CD4-positive, CD25-positive, alpha-beta regulatory T cell (primary cell): ENCODE measurements at regions not wholly inside any gene's neighbourhood (a gene's known extent, or its start where the extent isn't known, plus 50 kb on each side); places are given as distances from the start of the nearest gene placed in this dataset.

Source experiments
- ATAC-seq, 2 donors: fragments of 150-1000 bp; cut with Tn5 transposase; one replicate each; pipeline ENCODE4 v1.10.0; 2021; ENCODE audit warnings: low read depth in 2 of 2, moderate number of reproducible peaks in 2 of 2, moderate library complexity in 1 of 2
- DNase-seq, 3 donors: peaks; one replicate each; pipeline versions ENCODE4 v3.0.0 to v3.0.0-alpha.2; 2012 to 2022; ENCODE audit warnings: mixed read lengths in 1 of 3
- H3K27ac ChIP-seq: one replicate; pipeline ENCODE4 v1.7.0; 2013; ENCODE audit warnings: mild to moderate bottlenecking, low read length; ENCODE audit not compliant: insufficient read depth, poor library complexity, severe bottlenecking
- H3K27me3 ChIP-seq: one replicate; pipeline ENCODE4 v1.7.0; 2013; ENCODE audit warnings: low read length; ENCODE audit not compliant: control insufficient read depth, insufficient read depth
- H3K36me3 ChIP-seq: one replicate; pipeline ENCODE4 v1.7.0; 2013; ENCODE audit warnings: mild to moderate bottlenecking, low read length, moderate library complexity; ENCODE audit not compliant: control insufficient read depth, insufficient read depth
- H3K4me1 ChIP-seq: 2 replicates; pipeline ENCODE4 v1.7.0; 2013; ENCODE audit warnings: mild to moderate bottlenecking, low read length; ENCODE audit not compliant: insufficient read depth, control insufficient read depth, poor library complexity, severe bottlenecking
- H3K4me3 ChIP-seq: one replicate; pipeline ENCODE4 v1.7.0; 2013; ENCODE audit warnings: low read depth, mild to moderate bottlenecking, low read length, moderate library complexity
- H3K9me3 ChIP-seq, 2 experiments: 1 replicate in 1 of 2; 2 replicates in 1 of 2; pipeline ENCODE4 v1.7.0; 2013; ENCODE audit warnings: low read length in 2 of 2, mild to moderate bottlenecking in 1 of 2, moderate library complexity in 1 of 2; ENCODE audit not compliant: control insufficient read depth in 2 of 2
- H3K27ac Mint-ChIP-seq, 3 donors: one replicate each; pipeline ENCODE4 v1.8.0; 2020 to 2022; ENCODE audit warnings: mild to moderate bottlenecking in 3 of 3, mixed read lengths in 3 of 3, moderate library complexity in 2 of 3
- H3K27me3 Mint-ChIP-seq: one replicate; pipeline ENCODE4 v1.8.0; 2022; ENCODE audit warnings: mild to moderate bottlenecking, mixed read lengths
- H3K36me3 Mint-ChIP-seq: one replicate; pipeline ENCODE4 v1.8.0; 2020; ENCODE audit warnings: mixed read lengths
- H3K4me1 Mint-ChIP-seq, 4 donors: one replicate each; pipeline ENCODE4 v1.8.0; 2020 to 2022; ENCODE audit warnings: mixed read lengths in 4 of 4, mild to moderate bottlenecking in 1 of 4
- H3K4me3 Mint-ChIP-seq, 4 donors: one replicate each; pipeline ENCODE4 v1.8.0; 2020 to 2022; ENCODE audit warnings: mild to moderate bottlenecking in 4 of 4, mixed read lengths in 4 of 4, moderate library complexity in 3 of 4
- H3K9me3 Mint-ChIP-seq, 7 donors: one replicate each; pipeline ENCODE4 v1.8.0; 2020 to 2022; ENCODE audit warnings: mixed read lengths in 7 of 7, mild to moderate bottlenecking in 3 of 7, moderate library complexity in 2 of 7

GRCh38 chr9:1759009-1759408 lies 256.1 kb upstream of the SMARCA2 start:
- Histone ChIP-seq H3K9me3 (no peaks in the 10 kb centered on the region), H3K27me3 (no peaks in the 10 kb centered on the region), H3K27ac (no peak overlapping the region), H3K36me3 (no peaks in the 10 kb centered on the region), H3K4me3 (no peak overlapping the region), H3K4me1 (no peaks in the 10 kb centered on the region)
- Mint-ChIP-seq H3K27me3 (no peaks in the 10 kb centered on the region), H3K9me3 (peaks cover 0 to 7% (median 2%) of the 10 kb centered on the region in 7 donors), H3K4me3 (no peak overlapping the region), H3K27ac (peak overlapping the region in 1 of 3 donors; percentile 20), H3K4me1 (no peaks in the 10 kb centered on the region), H3K36me3 (no peaks in the 10 kb centered on the region)
- DNase-seq (peak in 1 of 3 donors; percentile 1), ATAC-seq (no peak)

GRCh38 chr9:1759771-1760300 lies 255.3 kb upstream of the SMARCA2 start:
- Mint-ChIP-seq H3K27ac (no peak overlapping the region), H3K27me3 (no peaks in the 10 kb centered on the region), H3K4me3 (no peak overlapping the region), H3K36me3 (no peaks in the 10 kb centered on the region), H3K9me3 (peaks cover 0 to 7% (median 2%) of the 10 kb centered on the region in 7 donors), H3K4me1 (no peaks in the 10 kb centered on the region)
- no peaks in the 10 kb centered on the region for H3K9me3 ChIP-seq
- no peak overlapping the region for H3K27ac ChIP-seq
- H3K4me3 ChIP-seq = no peak overlapping the region
- H3K27me3 ChIP-seq = no peaks in the 10 kb centered on the region
- DNase-seq (no peak), ATAC-seq (no peak)
- no peaks in the 10 kb centered on the region for H3K36me3 ChIP-seq
- no peaks in the 10 kb centered on the region for H3K4me1 ChIP-seq

GRCh38 chr9:1761807-1762206 lies 253.3 kb upstream of the SMARCA2 start:
- no peak overlapping the region for H3K27ac Mint-ChIP-seq
- no peaks in the 10 kb centered on the region for H3K27me3 Mint-ChIP-seq
- H3K27me3 ChIP-seq = no peaks in the 10 kb centered on the region

GRCh38 chr9:1766042-1766441 lies 249.1 kb upstream of the SMARCA2 start:
- no peaks in the 10 kb centered on the region for H3K27me3 Mint-ChIP-seq
- DNase-seq (no peak), ATAC-seq (no peak)
- no peaks in the 10 kb centered on the region for H3K9me3 ChIP-seq
- no peak overlapping the region for H3K27ac Mint-ChIP-seq
- H3K36me3 ChIP-seq = no peaks in the 10 kb centered on the region
- no peak overlapping the region for H3K4me3 Mint-ChIP-seq
- H3K27me3 ChIP-seq = peaks cover 5% of the 10 kb centered on the region
- no peak overlapping the region for H3K27ac ChIP-seq
- no peak overlapping the region for H3K4me3 ChIP-seq
- peaks cover 0 to 3% (median 1%) of the 10 kb centered on the region in 7 donors for H3K9me3 Mint-ChIP-seq
- H3K36me3 Mint-ChIP-seq = no peaks in the 10 kb centered on the region
- no peaks in the 10 kb centered on the region for H3K4me1 ChIP-seq
- no peaks in the 10 kb centered on the region for H3K4me1 Mint-ChIP-seq

More at GRCh38 chr9:1761807-1762206, 253.3 kb upstream of the SMARCA2 start:
- no peaks in the 10 kb centered on the region for H3K4me1 ChIP-seq
- H3K36me3 ChIP-seq = no peaks in the 10 kb centered on the region
- H3K4me3 Mint-ChIP-seq = no peak overlapping the region
- no peak for ATAC-seq
- no peaks in the 10 kb centered on the region for H3K36me3 Mint-ChIP-seq
- H3K27ac ChIP-seq = no peak overlapping the region
- H3K9me3 ChIP-seq = no peaks in the 10 kb centered on the region
- peaks cover 0 to 4% (median 0%) of the 10 kb centered on the region in 7 donors for H3K9me3 Mint-ChIP-seq
- no peaks in the 10 kb centered on the region for H3K4me1 Mint-ChIP-seq
- H3K4me3 ChIP-seq = no peak overlapping the region
- no peak for DNase-seq

GRCh38 chr9:1768561-1768960 lies 246.6 kb upstream of the SMARCA2 start:
- Histone ChIP-seq H3K4me1 (no peaks in the 10 kb centered on the region), H3K27ac (no peak overlapping the region), H3K4me3 (no peak overlapping the region), H3K36me3 (no peaks in the 10 kb centered on the region), H3K27me3 (peaks cover 5% of the 10 kb centered on the region), H3K9me3 (no peaks in the 10 kb centered on the region)
- no peaks in the 10 kb centered on the region for H3K27me3 Mint-ChIP-seq
- H3K36me3 Mint-ChIP-seq = no peaks in the 10 kb centered on the region
- H3K4me1 Mint-ChIP-seq = no peaks in the 10 kb centered on the region
- no peak overlapping the region for H3K27ac Mint-ChIP-seq
- DNase-seq (no peak), ATAC-seq (no peak)
- H3K4me3 Mint-ChIP-seq = no peak overlapping the region
- peaks cover 0 to 6% (median 3%) of the 10 kb centered on the region in 7 donors for H3K9me3 Mint-ChIP-seq

GRCh38 chr9:1771094-1771789 lies 243.9 kb upstream of the SMARCA2 start:
- no peak overlapping the region for H3K27ac Mint-ChIP-seq
- H3K9me3 Mint-ChIP-seq = peaks cover 0 to 6% (median 3%) of the 10 kb centered on the region in 7 donors
- H3K27me3 Mint-ChIP-seq = peaks cover 2% of the 10 kb centered on the region
- no peak for ATAC-seq
- Histone ChIP-seq H3K27ac (no peak overlapping the region), H3K36me3 (no peaks in the 10 kb centered on the region), H3K4me1 (no peaks in the 10 kb centered on the region), H3K9me3 (no peaks in the 10 kb centered on the region), H3K4me3 (no peak overlapping the region), H3K27me3 (peaks cover 5% of the 10 kb centered on the region)
- H3K36me3 Mint-ChIP-seq = no peaks in the 10 kb centered on the region
- no peak for DNase-seq
- H3K4me1 Mint-ChIP-seq = no peaks in the 10 kb centered on the region
- no peak overlapping the region for H3K4me3 Mint-ChIP-seq

GRCh38 chr9:1775230-1775629 lies 239.9 kb upstream of the SMARCA2 start:
- no peak for ATAC-seq

GRCh38 chr9:1776668-1777067 lies 238.5 kb upstream of the SMARCA2 start:
- H3K27me3 ChIP-seq = no peaks in the 10 kb centered on the region
- H3K4me3 ChIP-seq = no peak overlapping the region
- Mint-ChIP-seq H3K36me3 (no peaks in the 10 kb centered on the region), H3K9me3 (peaks cover 0 to 7% (median 0%) of the 10 kb centered on the region in 7 donors), H3K27ac (no peak overlapping the region), H3K4me3 (no peak overlapping the region), H3K27me3 (peaks cover 4% of the 10 kb centered on the region), H3K4me1 (no peaks in the 10 kb centered on the region)
- no peaks in the 10 kb centered on the region for H3K4me1 ChIP-seq
- no peak overlapping the region for H3K27ac ChIP-seq
- DNase-seq (no peak), ATAC-seq (no peak)
- no peaks in the 10 kb centered on the region for H3K9me3 ChIP-seq
- no peaks in the 10 kb centered on the region for H3K36me3 ChIP-seq

More at GRCh38 chr9:1775230-1775629, 239.9 kb upstream of the SMARCA2 start:
- H3K4me3 Mint-ChIP-seq = no peak overlapping the region
- no peak for DNase-seq
- H3K27ac ChIP-seq = no peak overlapping the region
- H3K9me3 ChIP-seq = no peaks in the 10 kb centered on the region
- peaks cover 4% of the 10 kb centered on the region for H3K27me3 Mint-ChIP-seq
- H3K4me3 ChIP-seq = no peak overlapping the region
- no peaks in the 10 kb centered on the region for H3K27me3 ChIP-seq
- H3K36me3 ChIP-seq = no peaks in the 10 kb centered on the region
- no peaks in the 10 kb centered on the region for H3K36me3 Mint-ChIP-seq
- H3K27ac Mint-ChIP-seq = no peak overlapping the region
- H3K4me1 Mint-ChIP-seq = no peaks in the 10 kb centered on the region
- peaks cover 0 to 11% (median 3%) of the 10 kb centered on the region in 7 donors for H3K9me3 Mint-ChIP-seq
- H3K4me1 ChIP-seq = no peaks in the 10 kb centered on the region
